Keratinocyte (primary cell): ENCODE measurements at regions not wholly inside any gene's neighbourhood (a gene's known extent, or its start where the extent isn't known, plus 50 kb on each side); places are given as distances from the start of the nearest gene placed in this dataset.

Source experiments
- DNase-seq: peaks from one replicate; pipeline ENCODE4 v3.0.0-alpha.2; 2011; ENCODE audit warnings: low read depth, missing footprints, low spot score
- FAIRE-seq: peaks from 2 replicates; lab custom pipeline; 2011; peaks lifted over from hg19 to GRCh38; lab: Jason Lieb, UNC
- H2AFZ ChIP-seq: 2 replicates; pipeline ENCODE4 v1.6.0; 2012; ENCODE audit warnings: low read length, control low read depth, inconsistent platforms; ENCODE audit not compliant: control insufficient read depth
- H3K27ac ChIP-seq: 2 replicates; pipeline ENCODE4 v1.5.1; 2011; ENCODE audit warnings: low read length; ENCODE audit not compliant: control insufficient read depth, insufficient read depth
- H3K27me3 ChIP-seq: 3 replicates; pipeline ENCODE4 v1.6.0; 2011; ENCODE audit warnings: low read length; ENCODE audit not compliant: control insufficient read depth, insufficient read depth; ENCODE audit errors: extremely low read depth
- H3K36me3 ChIP-seq, 2 experiments: 2 replicates in 1 of 2; 3 replicates in 1 of 2; pipeline ENCODE4 v1.5.1; 2011; ENCODE audit warnings: low read length in 2 of 2, mild to moderate bottlenecking in 1 of 2; ENCODE audit not compliant: control insufficient read depth in 2 of 2, insufficient read depth in 2 of 2; ENCODE audit errors: extremely low read depth in 1 of 2
- H3K4me1 ChIP-seq: 3 replicates; pipeline ENCODE4 v1.5.1; 2011; ENCODE audit warnings: low read length; ENCODE audit not compliant: control insufficient read depth, insufficient read depth; ENCODE audit errors: extremely low read depth
- H3K4me2 ChIP-seq: 3 replicates; pipeline ENCODE4 v1.6.0; 2011; ENCODE audit warnings: low read depth, low read length; ENCODE audit not compliant: control insufficient read depth, insufficient read depth; ENCODE audit errors: extremely low read depth
- H3K4me3 ChIP-seq, 3 experiments: fragments of 200-600 bp in 1 of 3; sonication (generic) in 1 of 3; 2 replicates in 2 of 3; 3 replicates in 1 of 3; pipeline ENCODE4 v1.5.1; 2011 to 2016; ENCODE audit warnings: low read length in 3 of 3, mild to moderate bottlenecking in 3 of 3, control low read depth in 2 of 3, inconsistent platforms in 1 of 3, low read depth in 1 of 3, mixed read lengths in 1 of 3, mixed run types in 1 of 3, moderate library complexity in 1 of 3; ENCODE audit not compliant: control insufficient read depth in 2 of 3, insufficient read depth in 2 of 3; ENCODE audit errors: extremely low read depth in 1 of 3
- H3K79me2 ChIP-seq: 2 replicates; pipeline ENCODE4 v1.6.0; 2012; ENCODE audit warnings: low read length; ENCODE audit not compliant: control insufficient read depth, insufficient read depth
- H3K9ac ChIP-seq: 3 replicates; pipeline ENCODE4 v1.6.0; 2011; ENCODE audit warnings: low read length; ENCODE audit not compliant: control insufficient read depth, insufficient read depth; ENCODE audit errors: extremely low read depth
- H3K9me1 ChIP-seq: 3 replicates; pipeline ENCODE4 v1.6.0; 2011; ENCODE audit warnings: low read length; ENCODE audit not compliant: control insufficient read depth, insufficient read depth; ENCODE audit errors: extremely low read depth
- H3K9me3 ChIP-seq: 2 replicates; pipeline ENCODE4 v1.5.1; 2012; ENCODE audit warnings: low read depth, low read length; ENCODE audit not compliant: control insufficient read depth
- H4K20me1 ChIP-seq: 3 replicates; pipeline ENCODE4 v1.6.0; 2011; ENCODE audit warnings: low read length; ENCODE audit not compliant: control insufficient read depth, insufficient read depth; ENCODE audit errors: extremely low read depth
- CTCF ChIP-seq, 3 experiments: IDR thresholded peaks in 1 of 3; conservative IDR thresholded peaks in 1 of 3; optimal IDR thresholded peaks in 1 of 3; 2 replicates in 2 of 3; 3 replicates in 1 of 3; pipeline versions ENCODE3 to v1.5.1; 2011; ENCODE audit warnings: low read length in 3 of 3, mild to moderate bottlenecking in 3 of 3, moderate library complexity in 2 of 3, control low read depth in 1 of 3, inconsistent platforms in 1 of 3; ENCODE audit not compliant: insufficient read depth in 2 of 3; ENCODE audit errors: extremely low read depth in 1 of 3
- EZH2 ChIP-seq: IDR thresholded peaks from one replicate; pipeline ENCODE4 v1.6.1; 2012; ENCODE audit warnings: inconsistent platforms, mild to moderate bottlenecking, low read length, moderate library complexity
- dilution Hi-C: fragments of 300-500 bp; cut with MboI; formaldehyde crosslinking; loops from one replicate; pipeline ENCODE4 v1.7.0; 2020; ENCODE audit warnings: low sequenced_read_pairs; ENCODE audit not compliant: extremely low pct_ligation_motif_present

GRCh38 chr4:18578307-18578706, 556.8 kb upstream of the LCORL start:
- H3K4me1 ChIP-seq = no peaks in the 10 kb centered on the region
- H3K36me3 ChIP-seq = no peaks in the 10 kb centered on the region
- H3K9me1 ChIP-seq = no peaks in the 10 kb centered on the region
- H4K20me1 ChIP-seq = no peaks in the 10 kb centered on the region
- no peak for DNase-seq
- no peak overlapping the region for H2AFZ ChIP-seq
- H3K27ac ChIP-seq = no peak overlapping the region
- H3K9ac ChIP-seq = no peak overlapping the region
- H3K4me2 ChIP-seq = no peak overlapping the region
- TF ChIP-seq EZH2 (no peak), CTCF (optimal IDR thresholded peaks at IDR 0.05 in 1 of 3, IDR thresholded peaks at IDR 0.05 in 1 of 3, conservative IDR thresholded peaks at IDR 0.05 in 1 of 3; ENCODE audit: extremely low read depth in 1 of 3, insufficient read depth in 2 of 3, low read length in 3 of 3) (no peak)
- no peak for FAIRE-seq
- dilution Hi-C loops = no loop called here
- no peaks in the 10 kb centered on the region for H3K9me3 ChIP-seq
- no peaks in the 10 kb centered on the region for H3K79me2 ChIP-seq
- H3K4me3 ChIP-seq = no peak overlapping the region
- no peaks in the 10 kb centered on the region for H3K27me3 ChIP-seq

- no peaks in the 10 kb centered on the region for H3K4me1 ChIP-seq
- no peaks in the 10 kb centered on the region for H4K20me1 ChIP-seq
- no peak overlapping the region for H3K4me3 ChIP-seq
- no peak overlapping the region for H3K4me2 ChIP-seq
- no peaks in the 10 kb centered on the region for H3K9me1 ChIP-seq
- no peak for TF ChIP-seq CTCF (optimal IDR thresholded peaks at IDR 0.05 in 1 of 3, IDR thresholded peaks at IDR 0.05 in 1 of 3, conservative IDR thresholded peaks at IDR 0.05 in 1 of 3; ENCODE audit: extremely low read depth in 1 of 3, insufficient read depth in 2 of 3, low read length in 3 of 3)
- TF ChIP-seq EZH2 = no peak
- H2AFZ ChIP-seq = no peak overlapping the region
- H3K36me3 ChIP-seq = no peaks in the 10 kb centered on the region
- no peak overlapping the region for H3K27ac ChIP-seq
- no peaks in the 10 kb centered on the region for H3K9me3 ChIP-seq
- no peaks in the 10 kb centered on the region for H3K27me3 ChIP-seq
- FAIRE-seq (no peak), DNase-seq (no peak)
- H3K9ac ChIP-seq = no peak overlapping the region
- dilution Hi-C loops = no loop called here
- H3K79me2 ChIP-seq = no peaks in the 10 kb centered on the region
Measured at GRCh38 chr4:18572481-18572880, 550.9 kb upstream of the LCORL start.
